T-helper 1 cell treated with Interleukin-12 subunit alpha and Interleukin-12 subunit beta and Interleukin-4 antibody, amounts not matched to agents 30 μg/mL and 1 μg/mL, for 36 hours (primary cell): ENCODE measurements at regions not wholly inside any gene's neighbourhood (a gene's known extent, or its start where the extent isn't known, plus 50 kb on each side); places are given as distances from the start of the nearest gene placed in this dataset.

Experiments used
- H3K27ac Mint-ChIP-seq: one replicate; pipeline ENCODE4 v1.8.0; 2021; ENCODE audit warnings: mild to moderate bottlenecking, mixed read lengths
- H3K27me3 Mint-ChIP-seq: one replicate; pipeline ENCODE4 v1.8.0; 2021; ENCODE audit warnings: low read depth, mixed read lengths
- H3K36me3 Mint-ChIP-seq: one replicate; pipeline ENCODE4 v1.8.0; 2021; ENCODE audit warnings: low read depth, mixed read lengths
- H3K4me1 Mint-ChIP-seq: one replicate; pipeline ENCODE4 v1.8.0; 2021; ENCODE audit warnings: low read depth, mixed read lengths
- H3K4me3 Mint-ChIP-seq: one replicate; pipeline ENCODE4 v1.8.0; 2021; ENCODE audit warnings: mild to moderate bottlenecking, moderate library complexity, mixed read lengths
- H3K9me3 Mint-ChIP-seq: one replicate; pipeline ENCODE4 v1.8.0; 2021; ENCODE audit warnings: mixed read lengths

DNA sequence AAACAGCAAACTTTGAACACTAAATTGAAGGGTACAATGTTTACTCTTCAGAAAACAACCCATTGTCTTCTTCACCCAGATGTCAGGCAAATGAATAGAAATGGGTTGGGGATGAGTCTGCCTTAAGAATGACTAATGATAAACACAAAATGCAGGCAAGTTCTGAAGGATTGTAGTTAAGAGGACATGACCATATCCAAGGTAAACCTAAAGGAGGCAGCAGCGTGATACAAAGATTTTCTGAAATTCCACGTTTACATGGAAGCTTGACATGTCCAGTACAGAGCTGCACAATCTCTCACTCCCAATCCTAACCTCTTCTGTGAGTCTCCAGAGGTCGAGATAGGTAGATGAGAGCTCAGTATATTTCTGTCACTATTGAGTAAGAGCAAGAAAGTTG lies 1263.2 kb upstream of the CDH6 start:
- no peaks in the 10 kb centered on the region for H3K27me3 Mint-ChIP-seq
- H3K4me1 Mint-ChIP-seq: no peaks in the 10 kb centered on the region
- H3K4me3 Mint-ChIP-seq: no peak overlapping the region
- peaks cover 9% of the 10 kb centered on the region for H3K9me3 Mint-ChIP-seq
- no peaks in the 10 kb centered on the region for H3K36me3 Mint-ChIP-seq
- no peak overlapping the region for H3K27ac Mint-ChIP-seq

DNA sequence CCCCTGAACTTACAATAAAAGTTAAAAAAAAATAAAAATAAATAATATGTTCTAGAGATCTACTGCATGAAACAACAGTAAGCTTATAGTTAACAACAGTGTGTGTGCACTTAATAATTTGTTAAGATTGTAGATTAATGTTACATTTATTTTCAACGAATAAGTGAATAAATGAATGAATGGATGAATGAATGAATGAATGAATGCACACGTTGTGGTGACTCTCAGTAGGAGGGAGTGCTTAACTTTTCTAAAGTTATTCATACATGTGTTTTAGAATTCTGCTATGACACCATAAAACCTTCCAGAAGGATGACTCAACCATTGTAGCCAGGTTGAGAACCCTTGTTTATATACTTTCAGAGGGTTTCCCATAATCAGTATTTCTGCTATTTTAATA lies 1269.4 kb upstream of the CDH6 start:
- Mint-ChIP-seq H3K4me1 (no peaks in the 10 kb centered on the region), H3K27me3 (no peaks in the 10 kb centered on the region), H3K27ac (no peak overlapping the region), H3K36me3 (no peaks in the 10 kb centered on the region), H3K9me3 (peaks cover 5% of the 10 kb centered on the region), H3K4me3 (no peak overlapping the region)

DNA sequence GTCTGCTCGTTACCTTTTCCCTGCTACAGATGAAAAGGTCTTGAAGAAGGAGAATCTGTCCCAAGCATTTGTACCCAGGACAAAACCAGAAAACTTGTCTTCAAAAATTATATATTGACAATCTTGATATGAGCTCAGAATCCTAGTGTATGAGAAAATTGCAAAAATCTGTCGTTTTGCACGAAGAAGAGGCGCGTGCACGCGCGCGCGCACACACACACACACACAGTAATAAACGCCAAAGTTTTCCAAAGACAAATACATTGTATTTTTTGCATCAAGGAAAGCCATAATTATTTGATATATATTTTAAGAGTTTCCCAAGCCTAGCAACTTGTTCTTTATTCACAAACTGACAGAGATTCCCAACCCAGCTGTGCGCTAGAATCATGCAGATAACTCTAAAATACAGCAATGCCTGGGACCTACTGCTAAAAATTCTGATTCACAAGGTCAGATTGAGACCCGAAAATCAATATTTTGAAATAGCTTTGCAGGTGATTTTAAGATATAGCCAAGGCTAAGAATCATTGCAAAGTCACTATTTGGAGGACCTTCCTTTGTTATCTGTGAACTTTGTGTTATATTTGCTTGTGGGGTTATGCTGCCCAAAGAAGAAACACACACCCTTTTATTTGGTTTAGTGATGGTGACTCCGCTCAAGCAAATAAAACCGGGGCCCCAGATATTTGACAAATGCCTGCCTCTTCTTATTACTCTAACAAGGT lies 1287.7 kb upstream of the CDH6 start:
- H3K27ac Mint-ChIP-seq: no peak overlapping the region
- peaks cover 15% of the 10 kb centered on the region for H3K9me3 Mint-ChIP-seq
- H3K36me3 Mint-ChIP-seq: no peaks in the 10 kb centered on the region
- no peaks in the 10 kb centered on the region for H3K27me3 Mint-ChIP-seq
- H3K4me1 Mint-ChIP-seq: no peaks in the 10 kb centered on the region
- no peak overlapping the region for H3K4me3 Mint-ChIP-seq

DNA sequence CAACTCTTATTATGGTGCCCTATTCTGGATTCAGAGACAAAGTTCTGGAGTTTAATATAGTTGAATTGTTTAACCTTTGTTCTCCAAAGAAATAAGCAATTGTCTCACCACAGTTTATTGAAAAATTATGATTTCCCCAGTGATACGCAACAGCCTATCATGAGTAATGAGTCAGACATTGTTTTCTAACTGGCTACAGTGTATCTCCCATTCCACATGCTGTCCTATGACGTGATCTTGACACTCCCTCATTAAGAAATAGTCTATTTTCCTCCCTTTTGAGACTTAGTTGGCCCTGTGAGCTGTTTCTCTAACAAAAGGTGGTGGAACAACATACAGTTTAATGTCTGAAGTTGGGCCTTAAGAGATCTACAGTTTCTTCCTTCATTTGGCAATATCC lies 1290.6 kb upstream of the CDH6 start:
- Mint-ChIP-seq H3K36me3 (no peaks in the 10 kb centered on the region), H3K27me3 (no peaks in the 10 kb centered on the region)

DNA sequence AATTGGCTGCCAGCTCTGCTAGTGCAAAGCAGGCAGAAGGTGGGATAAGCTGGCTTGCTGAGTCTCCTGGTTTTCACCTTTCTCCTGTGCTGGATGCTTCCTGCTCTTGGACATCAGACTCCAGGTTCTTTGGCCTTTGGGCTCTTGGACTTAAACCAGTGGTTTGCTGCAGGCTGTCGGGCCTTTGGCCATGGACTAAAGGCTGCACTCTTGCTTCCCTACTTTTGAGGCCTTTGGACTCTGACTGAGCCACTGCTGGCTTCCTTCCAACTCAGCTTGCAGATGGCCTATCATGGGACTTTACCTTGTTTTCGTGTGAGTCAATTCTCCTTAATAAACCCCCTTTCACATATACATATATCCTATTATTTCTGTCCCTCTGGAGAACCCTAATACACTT lies 1293.9 kb upstream of the CDH6 start:
- H3K4me3 Mint-ChIP-seq: no peak overlapping the region
- no peaks in the 10 kb centered on the region for H3K36me3 Mint-ChIP-seq
- H3K27ac Mint-ChIP-seq: no peak overlapping the region
- peaks cover 6% of the 10 kb centered on the region for H3K9me3 Mint-ChIP-seq
- no peaks in the 10 kb centered on the region for H3K27me3 Mint-ChIP-seq
- H3K4me1 Mint-ChIP-seq: no peaks in the 10 kb centered on the region

More for the DNA sequence above, 1290.6 kb upstream of the CDH6 start:
- Mint-ChIP-seq H3K4me3 (no peak overlapping the region), H3K27ac (no peak overlapping the region), H3K4me1 (no peaks in the 10 kb centered on the region), H3K9me3 (no peaks in the 10 kb centered on the region)

DNA sequence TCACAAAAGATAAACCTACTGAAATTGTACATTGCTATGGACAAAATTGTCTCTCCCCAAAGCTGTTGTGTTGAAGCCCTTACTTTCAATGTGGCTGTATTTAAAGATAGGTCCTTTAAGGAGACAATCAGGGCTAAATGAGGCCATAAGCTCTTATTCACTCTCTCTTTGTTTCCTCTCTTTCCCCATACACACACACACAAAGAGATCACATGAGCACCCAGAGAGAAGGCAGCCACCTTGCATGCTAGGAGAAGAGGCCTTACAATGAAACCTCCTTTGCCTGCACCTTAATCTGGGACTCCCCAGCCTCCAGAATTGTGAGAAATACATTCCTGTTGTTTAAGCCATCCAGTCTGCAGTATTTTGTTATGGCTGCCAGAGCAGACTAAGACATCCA lies 1295.6 kb upstream of the CDH6 start:
- H3K4me3 Mint-ChIP-seq: no peak overlapping the region
- H3K27ac Mint-ChIP-seq: no peak overlapping the region
- no peaks in the 10 kb centered on the region for H3K27me3 Mint-ChIP-seq
- no peaks in the 10 kb centered on the region for H3K4me1 Mint-ChIP-seq
- H3K36me3 Mint-ChIP-seq: no peaks in the 10 kb centered on the region
- peaks cover 19% of the 10 kb centered on the region for H3K9me3 Mint-ChIP-seq

DNA sequence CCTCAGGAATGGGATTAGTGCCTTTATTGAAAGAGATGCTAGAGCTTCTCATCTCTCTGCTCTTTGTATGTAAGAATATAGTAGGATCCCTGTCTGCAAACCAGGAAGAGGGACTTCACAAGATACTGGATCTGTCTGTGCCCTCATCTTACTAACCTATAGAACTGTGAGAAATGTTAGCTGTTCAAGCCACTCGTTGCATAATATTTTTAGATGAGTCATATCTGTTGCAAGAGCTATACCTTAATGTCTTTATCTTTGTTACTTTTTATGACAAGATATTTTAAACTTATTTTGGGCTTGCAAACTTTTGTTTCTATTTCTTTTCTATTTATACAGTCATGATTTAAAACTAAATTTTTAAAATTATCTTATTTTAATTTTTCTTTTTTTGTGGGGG lies 1296.8 kb upstream of the CDH6 start:
- H3K27me3 Mint-ChIP-seq: no peaks in the 10 kb centered on the region
- no peaks in the 10 kb centered on the region for H3K36me3 Mint-ChIP-seq
- peaks cover 23% of the 10 kb centered on the region for H3K9me3 Mint-ChIP-seq
- no peak overlapping the region for H3K27ac Mint-ChIP-seq
- no peak overlapping the region for H3K4me3 Mint-ChIP-seq
- H3K4me1 Mint-ChIP-seq: no peaks in the 10 kb centered on the region

DNA sequence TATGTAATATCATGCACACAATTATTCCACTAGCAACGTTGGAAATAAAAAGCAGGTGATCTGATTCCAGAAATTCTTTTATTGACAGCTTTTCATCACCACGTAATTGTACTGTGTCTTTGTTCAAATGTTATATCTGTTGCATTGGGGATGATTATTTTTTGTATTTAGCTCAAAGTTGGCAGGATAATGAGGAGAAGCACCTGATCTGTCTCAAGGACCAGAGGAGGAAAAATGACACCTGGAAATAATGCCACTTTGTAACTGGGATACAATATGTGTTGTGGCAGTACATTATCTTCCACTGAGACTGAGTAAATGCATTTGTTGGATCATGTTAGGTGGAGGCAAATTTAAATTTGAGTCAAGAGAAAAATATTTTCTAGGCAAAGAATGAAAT lies 1298.8 kb upstream of the CDH6 start:
- peaks cover 23% of the 10 kb centered on the region for H3K9me3 Mint-ChIP-seq
- no peaks in the 10 kb centered on the region for H3K36me3 Mint-ChIP-seq
- H3K4me1 Mint-ChIP-seq: no peaks in the 10 kb centered on the region
- H3K27ac Mint-ChIP-seq: no peak overlapping the region
- H3K4me3 Mint-ChIP-seq: no peak overlapping the region
- H3K27me3 Mint-ChIP-seq: no peaks in the 10 kb centered on the region

DNA sequence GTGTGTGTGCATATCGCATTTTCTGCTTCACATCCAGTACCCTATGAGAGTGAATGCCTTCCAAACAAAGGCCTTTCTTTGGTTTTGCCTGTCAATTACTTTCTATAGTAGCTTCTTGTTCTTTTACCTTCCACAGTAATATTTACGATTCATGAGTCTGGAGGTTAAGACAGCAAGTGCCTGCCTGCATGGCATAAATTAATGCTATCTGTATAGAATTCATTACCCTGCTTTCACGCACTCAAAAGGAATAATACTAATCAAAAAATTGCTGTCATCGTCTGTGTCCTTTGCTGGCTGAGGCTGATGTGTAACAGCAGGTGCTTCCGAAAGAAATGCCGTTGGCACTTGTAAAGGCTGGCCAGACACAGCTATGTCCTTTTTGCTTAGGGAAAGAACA lies 1304.4 kb upstream of the CDH6 start:
- Mint-ChIP-seq H3K4me3 (no peak overlapping the region), H3K27me3 (no peaks in the 10 kb centered on the region), H3K27ac (no peak overlapping the region), H3K4me1 (no peaks in the 10 kb centered on the region), H3K9me3 (peaks cover 35% of the 10 kb centered on the region), H3K36me3 (no peaks in the 10 kb centered on the region)

DNA sequence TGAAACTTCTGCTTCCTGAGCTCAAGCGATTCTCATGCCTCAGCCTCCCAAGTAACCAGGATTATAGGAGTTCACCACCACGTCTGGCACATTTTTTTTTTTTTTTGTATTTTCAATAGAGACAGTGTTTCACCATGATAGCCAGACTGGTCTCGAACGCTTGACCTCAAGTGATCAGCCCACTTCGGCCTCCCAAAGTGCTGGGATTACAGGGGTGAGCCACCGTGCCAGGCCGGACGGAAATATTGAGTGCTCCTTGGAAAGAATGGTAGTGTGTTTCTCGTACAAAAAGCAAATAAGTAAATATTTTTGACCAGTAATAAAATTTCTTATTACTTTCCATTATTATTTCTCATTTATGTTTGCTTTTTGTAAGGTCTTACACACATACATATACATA lies 1307.9 kb upstream of the CDH6 start:
- no peak overlapping the region for H3K4me3 Mint-ChIP-seq
- no peak overlapping the region for H3K27ac Mint-ChIP-seq
- H3K27me3 Mint-ChIP-seq: no peaks in the 10 kb centered on the region
- H3K4me1 Mint-ChIP-seq: no peaks in the 10 kb centered on the region
- peaks cover 26% of the 10 kb centered on the region for H3K9me3 Mint-ChIP-seq
- no peaks in the 10 kb centered on the region for H3K36me3 Mint-ChIP-seq

DNA sequence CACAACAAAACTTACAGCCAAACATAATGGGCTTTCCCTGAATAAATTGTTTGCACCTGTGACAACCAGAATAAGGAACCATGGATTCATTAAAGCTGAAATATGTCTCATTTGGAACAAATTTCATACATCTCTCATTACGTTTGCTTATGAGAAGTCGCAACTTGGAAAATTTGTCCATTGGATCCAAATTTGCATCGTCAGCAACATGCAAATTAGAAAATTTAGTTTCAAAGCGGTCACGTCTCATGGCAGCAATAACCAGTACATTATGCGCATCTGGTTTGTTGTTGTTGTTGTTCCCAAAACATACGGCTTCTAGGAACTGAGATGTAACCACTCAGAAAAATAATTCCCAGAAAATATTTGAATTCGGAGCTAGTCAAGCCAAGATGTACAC lies 1311.5 kb upstream of the CDH6 start:
- Mint-ChIP-seq H3K9me3 (peaks cover 28% of the 10 kb centered on the region), H3K36me3 (no peaks in the 10 kb centered on the region), H3K4me1 (no peaks in the 10 kb centered on the region), H3K27me3 (no peaks in the 10 kb centered on the region), H3K27ac (no peak overlapping the region), H3K4me3 (no peak overlapping the region)

DNA sequence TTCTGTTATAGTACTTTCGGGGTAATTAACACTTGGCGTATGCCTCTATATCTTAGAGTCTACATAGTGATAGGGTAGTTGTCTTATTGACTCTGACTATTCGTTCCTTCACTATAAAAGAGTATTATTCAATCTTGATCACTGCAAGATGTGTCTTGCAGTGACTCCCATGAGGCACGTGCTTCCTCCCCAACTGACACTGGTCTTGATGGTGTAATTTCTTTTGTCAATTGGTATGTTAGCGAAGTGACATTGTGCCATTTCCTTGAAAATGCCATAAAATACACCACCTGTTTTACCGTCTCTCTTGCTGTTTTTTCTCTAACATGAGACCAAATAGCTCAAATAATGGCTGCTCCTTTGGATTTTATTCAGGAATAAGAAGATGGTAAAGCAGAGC lies 1314.1 kb upstream of the CDH6 start:
- H3K27ac Mint-ChIP-seq: no peak overlapping the region
- no peak overlapping the region for H3K4me3 Mint-ChIP-seq
- H3K9me3 Mint-ChIP-seq: peaks cover 21% of the 10 kb centered on the region
- no peaks in the 10 kb centered on the region for H3K27me3 Mint-ChIP-seq
- no peaks in the 10 kb centered on the region for H3K36me3 Mint-ChIP-seq
- no peaks in the 10 kb centered on the region for H3K4me1 Mint-ChIP-seq

DNA sequence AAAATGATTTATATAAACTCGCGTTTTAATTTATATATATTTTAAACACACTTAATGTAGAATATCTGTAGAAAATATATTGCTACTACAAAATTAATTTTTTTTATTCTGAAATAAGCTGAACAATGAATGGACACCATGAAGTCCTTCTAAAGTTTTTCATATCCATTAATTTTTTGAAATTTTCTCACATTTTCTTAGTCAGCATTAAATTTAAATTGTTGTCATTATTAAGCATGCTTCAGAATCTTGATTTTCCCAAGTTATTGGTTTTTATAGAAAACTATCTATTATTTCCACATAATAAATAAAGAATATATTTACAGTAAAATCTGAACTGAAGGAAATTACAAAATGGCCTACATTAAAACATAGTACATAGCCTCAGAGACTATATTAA lies 1314.9 kb upstream of the CDH6 start:
- no peaks in the 10 kb centered on the region for H3K4me1 Mint-ChIP-seq
- H3K27me3 Mint-ChIP-seq: no peaks in the 10 kb centered on the region

DNA sequence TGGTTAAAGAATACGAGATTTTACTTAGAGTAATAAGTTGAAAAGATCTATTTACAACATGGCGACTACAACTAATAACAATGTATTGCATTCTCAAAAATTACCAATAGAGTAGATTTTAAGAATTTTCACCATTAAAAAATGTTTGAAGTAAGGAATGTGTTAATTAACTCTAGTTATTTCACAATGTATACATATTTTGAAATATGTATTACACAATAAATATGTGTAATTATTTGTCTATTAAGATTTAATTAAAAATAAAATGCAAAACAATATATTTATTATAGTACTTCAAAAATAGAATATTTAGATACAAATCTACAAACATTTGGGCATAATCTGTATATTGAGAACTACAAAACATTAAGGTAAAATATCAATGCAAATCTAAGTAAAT lies 1326.3 kb upstream of the CDH6 start:
- Mint-ChIP-seq H3K27me3 (no peaks in the 10 kb centered on the region), H3K36me3 (no peaks in the 10 kb centered on the region), H3K4me1 (no peaks in the 10 kb centered on the region), H3K27ac (no peak overlapping the region), H3K9me3 (peaks cover 18% of the 10 kb centered on the region), H3K4me3 (no peak overlapping the region)

More for the DNA sequence above, 1314.9 kb upstream of the CDH6 start:
- H3K27ac Mint-ChIP-seq: no peak overlapping the region
- peaks cover 18% of the 10 kb centered on the region for H3K9me3 Mint-ChIP-seq
- H3K4me3 Mint-ChIP-seq: no peak overlapping the region
- no peaks in the 10 kb centered on the region for H3K36me3 Mint-ChIP-seq

DNA sequence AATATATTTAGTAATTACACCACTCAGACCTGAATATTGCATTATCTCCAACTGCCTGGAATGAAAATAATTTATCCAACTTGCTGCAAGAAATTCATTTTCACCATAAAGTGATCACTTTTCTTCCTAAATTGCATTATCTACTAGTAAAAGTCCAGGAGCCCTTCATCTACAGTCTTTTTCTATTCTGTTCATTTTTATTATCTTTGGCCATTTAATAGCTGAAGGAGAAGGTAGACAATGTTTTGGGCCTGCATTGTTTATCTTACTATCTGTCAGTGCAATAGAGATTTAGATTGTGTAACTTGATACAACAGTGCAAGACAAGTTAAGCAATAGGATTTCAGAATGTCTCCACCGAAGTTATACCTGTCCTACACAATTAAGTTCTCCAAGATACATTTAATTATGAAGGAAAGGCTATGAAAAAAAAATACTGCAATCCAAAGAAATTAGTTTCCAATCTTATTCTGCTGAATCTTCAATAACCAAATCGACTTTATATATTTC lies 1339.7 kb upstream of the CDH6 start:
- no peaks in the 10 kb centered on the region for H3K4me1 Mint-ChIP-seq
- peaks cover 33% of the 10 kb centered on the region for H3K9me3 Mint-ChIP-seq

DNA sequence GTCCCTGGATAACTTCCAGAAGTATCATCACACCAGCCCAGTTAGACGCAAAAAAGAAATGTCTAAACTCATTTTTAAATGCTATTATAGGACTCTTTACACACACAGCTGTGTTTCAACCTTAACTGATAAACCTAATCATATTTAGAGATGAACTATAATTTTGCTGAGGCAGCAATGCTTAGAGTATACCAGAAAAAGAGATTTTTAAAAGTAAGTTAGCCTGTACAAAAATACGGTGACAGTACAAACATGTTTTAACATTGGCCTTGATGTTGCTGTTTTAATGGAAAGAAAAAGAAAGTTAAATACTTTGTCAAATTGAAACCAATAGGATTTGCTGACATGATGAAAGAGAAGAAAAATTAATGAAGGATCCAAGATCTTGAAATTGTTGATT lies 1341.2 kb upstream of the CDH6 start:
- Mint-ChIP-seq H3K27ac (no peak overlapping the region), H3K9me3 (peaks cover 25% of the 10 kb centered on the region)

More for the DNA sequence above, 1339.7 kb upstream of the CDH6 start:
- H3K4me3 Mint-ChIP-seq: no peak overlapping the region
- no peaks in the 10 kb centered on the region for H3K27me3 Mint-ChIP-seq
- H3K36me3 Mint-ChIP-seq: no peaks in the 10 kb centered on the region
- no peak overlapping the region for H3K27ac Mint-ChIP-seq

More for the DNA sequence above, 1341.2 kb upstream of the CDH6 start:
- H3K36me3 Mint-ChIP-seq: no peaks in the 10 kb centered on the region
- no peaks in the 10 kb centered on the region for H3K4me1 Mint-ChIP-seq
- H3K4me3 Mint-ChIP-seq: no peak overlapping the region
- H3K27me3 Mint-ChIP-seq: no peaks in the 10 kb centered on the region
